GM23248 (cell line): ENCODE measurements at regions not wholly inside any gene's neighbourhood (a gene's known extent, or its start where the extent isn't known, plus 50 kb on each side); places are given as distances from the start of the nearest gene placed in this dataset.

ENCODE experiments used
- DNase-seq: peaks from one replicate; pipeline ENCODE4 v3.0.0-alpha.2; 2015
- H2AFZ ChIP-seq: fragments of 200-600 bp; sonication (generic); 2 replicates; pipeline ENCODE4 v1.6.1; 2016; ENCODE audit warnings: antibody characterized with exemption
- H3F3A ChIP-seq: fragments of 200-600 bp; sonication (generic); 2 replicates; pipeline ENCODE4 v1.6.1; 2016; ENCODE audit warnings: mild to moderate bottlenecking, antibody characterized with exemption, mixed run types; ENCODE audit not compliant: insufficient read depth
- H3K27ac ChIP-seq: fragments of 200-600 bp; sonication (generic); 2 replicates; pipeline ENCODE4 v1.5.1; 2016; ENCODE audit warnings: mild to moderate bottlenecking
- H3K27me3 ChIP-seq: fragments of 200-600 bp; sonication (generic); replicated peaks from 2 replicates; pipeline ENCODE4 v1.6.1; 2016; ENCODE audit warnings: mild to moderate bottlenecking; ENCODE audit not compliant: insufficient read depth
- H3K36me3 ChIP-seq: fragments of 200-600 bp; sonication (generic); 2 replicates; pipeline ENCODE4 v1.6.1; 2016; ENCODE audit warnings: low read depth, mild to moderate bottlenecking
- H3K4me1 ChIP-seq: fragments of 200-600 bp; sonication (generic); 2 replicates; pipeline ENCODE4 v1.6.1; 2016; ENCODE audit warnings: mild to moderate bottlenecking; ENCODE audit not compliant: insufficient read depth
- H3K4me2 ChIP-seq: fragments of 200-600 bp; sonication (generic); one replicate; pipeline ENCODE4 v1.6.1; 2016; ENCODE audit warnings: mild to moderate bottlenecking; ENCODE audit not compliant: unreplicated experiment
- H3K4me3 ChIP-seq: fragments of 200-600 bp; sonication (generic); 2 replicates; pipeline ENCODE4 v1.5.1; 2016; ENCODE audit warnings: mild to moderate bottlenecking
- H3K79me2 ChIP-seq: fragments of 200-600 bp; sonication (generic); 2 replicates; pipeline ENCODE4 v1.6.1; 2016; ENCODE audit warnings: mild to moderate bottlenecking; ENCODE audit not compliant: insufficient read depth
- H3K9ac ChIP-seq: fragments of 200-600 bp; sonication (generic); 2 replicates; pipeline ENCODE4 v1.6.1; 2016; ENCODE audit warnings: mild to moderate bottlenecking
- H3K9me2 ChIP-seq: fragments of 200-600 bp; sonication (generic); 2 replicates; pipeline ENCODE4 v1.6.1; 2016; ENCODE audit warnings: mixed run types, mild to moderate bottlenecking, moderate library complexity; ENCODE audit not compliant: insufficient read depth
- H3K9me3 ChIP-seq: fragments of 200-600 bp; sonication (generic); one replicate; pipeline ENCODE4 v1.6.1; 2017; ENCODE audit warnings: low read depth
- H4K20me1 ChIP-seq: fragments of 200-600 bp; sonication (generic); 2 replicates; pipeline ENCODE4 v1.6.0; 2016; ENCODE audit not compliant: insufficient read depth
- EZH2 ChIP-seq: fragments of 200-600 bp; sonication (generic); IDR thresholded peaks from 2 replicates; pipeline ENCODE4 v1.6.1; 2018; ENCODE audit warnings: antibody characterized with exemption, mild to moderate bottlenecking; ENCODE audit not compliant: insufficient read depth, poor library complexity, severe bottlenecking
- EZH2phosphoT487 ChIP-seq: fragments of 200-600 bp; sonication (generic); IDR thresholded peaks from 2 replicates; pipeline ENCODE4 v1.6.1; 2018; ENCODE audit warnings: antibody characterized with exemption, moderate library complexity, mild to moderate bottlenecking, low read depth; ENCODE audit not compliant: insufficient read depth
- WGBS, 2 experiments: methylation state at CpG; one replicate each; pipeline ENCODE4 v1.1.6; 2015 to 2017; ENCODE audit warnings: low lambda C conversion rate in 2 of 2, low coverage in 1 of 2; ENCODE audit errors: missing lambda C conversion rate in 2 of 2; 5-methylcytosine and 5-hydroxymethylcytosine counted together
- in situ Hi-C: fragments of 300-500 bp; cut with MboI; formaldehyde crosslinking; loops from 2 replicates; pipeline ENCODE4 v1.15.0; 2020

DNA sequence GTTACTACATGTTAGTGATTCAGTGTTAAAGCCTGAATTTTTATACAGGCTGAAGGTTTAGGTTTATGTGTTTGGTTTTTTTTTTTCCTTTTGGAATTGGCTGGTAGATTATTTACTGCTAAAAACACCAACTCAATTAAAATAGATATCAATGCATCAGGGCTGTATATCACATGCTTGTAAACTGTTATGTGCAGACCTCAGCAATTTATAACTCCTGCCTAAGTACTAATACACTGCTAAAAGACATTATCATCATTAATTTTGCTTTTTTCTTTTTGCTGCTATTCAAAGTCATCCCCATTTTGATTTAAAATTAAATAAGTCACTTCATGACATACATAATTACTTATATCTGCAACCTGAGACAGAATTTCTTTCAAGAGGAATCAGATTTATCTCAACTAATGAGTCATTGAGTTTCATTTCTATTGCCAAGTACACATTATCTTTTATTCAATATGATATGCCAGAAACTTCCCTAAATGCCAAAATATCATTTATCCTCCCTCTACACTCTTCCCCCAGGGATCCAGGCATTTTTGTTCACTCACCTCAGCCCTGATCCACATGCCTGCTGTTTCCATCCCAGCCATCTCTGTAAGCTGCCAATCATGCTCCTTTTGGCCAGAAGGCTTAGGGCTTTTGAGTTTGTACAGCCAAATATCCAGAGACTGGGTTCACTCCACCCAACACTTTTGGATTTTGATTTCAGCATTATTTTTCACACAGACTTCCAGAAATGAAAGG lies 98.5 kb downstream of the POLR1F start:
- no peaks in the 10 kb centered on the region for H3K36me3 ChIP-seq
- H3K9me3 ChIP-seq: no peaks in the 10 kb centered on the region
- DNase-seq: no peak
- H4K20me1 ChIP-seq: no peaks in the 10 kb centered on the region
- H3K27me3 ChIP-seq: no peaks in the 10 kb centered on the region
- H3K4me3 ChIP-seq: no peak overlapping the region
- no peak overlapping the region for H2AFZ ChIP-seq
- no peaks in the 10 kb centered on the region for H3F3A ChIP-seq
- H3K4me1 ChIP-seq: no peaks in the 10 kb centered on the region
- H3K4me2 ChIP-seq: no peak overlapping the region
- TF ChIP-seq EZH2phosphoT487: no peak
- TF ChIP-seq EZH2: no peak
- no peak overlapping the region for H3K27ac ChIP-seq
- in situ Hi-C loops: no loop called here
- H3K9me2 ChIP-seq: no peaks in the 10 kb centered on the region
- H3K79me2 ChIP-seq: no peaks in the 10 kb centered on the region
- H3K9ac ChIP-seq: no peak overlapping the region

DNA sequence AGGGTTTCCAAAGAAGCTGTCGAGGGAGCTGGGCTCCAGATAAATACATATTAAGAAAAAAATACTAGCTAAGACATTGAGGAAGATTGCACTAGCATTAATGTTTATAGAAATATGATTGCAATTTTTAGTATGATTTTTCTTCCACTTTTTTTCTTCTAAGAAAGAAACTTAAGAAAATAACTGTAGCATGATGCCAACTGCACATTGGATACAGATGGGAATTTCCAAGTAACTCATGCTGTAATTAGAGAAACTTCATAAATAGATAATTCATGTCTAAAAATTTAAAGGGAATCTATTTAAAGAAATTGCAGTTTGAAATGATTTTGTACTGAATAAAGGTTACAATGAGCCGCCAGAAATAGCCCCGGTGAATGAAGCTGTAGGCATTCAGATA lies 119.4 kb downstream of the POLR1F start:
- H3K4me2 ChIP-seq: no peak overlapping the region
- H3K9me3 ChIP-seq: no peaks in the 10 kb centered on the region
- H3K27me3 ChIP-seq: no peaks in the 10 kb centered on the region
- 20 to 21% methylated on average over 3 of the region's 3 CpGs for WGBS, 2 experiments
- no peaks in the 10 kb centered on the region for H3F3A ChIP-seq
- no peaks in the 10 kb centered on the region for H4K20me1 ChIP-seq
- in situ Hi-C loops: no loop called here
- no peaks in the 10 kb centered on the region for H3K4me1 ChIP-seq
- no peak for TF ChIP-seq EZH2
- TF ChIP-seq EZH2phosphoT487: no peak
- no peak overlapping the region for H3K27ac ChIP-seq
- H3K4me3 ChIP-seq: no peak overlapping the region
- no peak overlapping the region for H3K9ac ChIP-seq
- H3K79me2 ChIP-seq: no peaks in the 10 kb centered on the region
- no peak overlapping the region for H2AFZ ChIP-seq
- no peaks in the 10 kb centered on the region for H3K9me2 ChIP-seq
- DNase-seq: no peak
- no peaks in the 10 kb centered on the region for H3K36me3 ChIP-seq

DNA sequence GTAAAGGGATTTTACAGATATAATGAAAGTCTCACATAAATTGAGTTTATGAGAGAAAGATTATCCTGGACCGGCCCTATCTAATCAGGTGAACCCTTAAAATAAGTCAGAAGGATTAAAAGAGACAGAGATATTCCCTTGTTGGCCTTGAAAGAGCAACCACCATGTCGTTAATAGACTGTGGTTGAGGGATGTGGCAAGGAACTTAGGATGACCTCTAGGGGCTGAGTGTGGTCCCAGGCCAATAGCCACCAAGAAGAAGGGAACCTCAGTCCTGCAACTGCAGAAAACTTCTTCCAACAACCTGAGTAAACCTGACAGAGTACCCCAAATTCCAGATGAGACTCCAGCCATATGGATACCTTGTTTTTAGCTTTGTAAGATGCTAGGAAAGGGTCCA lies 121.5 kb downstream of the POLR1F start:
- no peak for DNase-seq
- in situ Hi-C loops: no loop called here

DNA sequence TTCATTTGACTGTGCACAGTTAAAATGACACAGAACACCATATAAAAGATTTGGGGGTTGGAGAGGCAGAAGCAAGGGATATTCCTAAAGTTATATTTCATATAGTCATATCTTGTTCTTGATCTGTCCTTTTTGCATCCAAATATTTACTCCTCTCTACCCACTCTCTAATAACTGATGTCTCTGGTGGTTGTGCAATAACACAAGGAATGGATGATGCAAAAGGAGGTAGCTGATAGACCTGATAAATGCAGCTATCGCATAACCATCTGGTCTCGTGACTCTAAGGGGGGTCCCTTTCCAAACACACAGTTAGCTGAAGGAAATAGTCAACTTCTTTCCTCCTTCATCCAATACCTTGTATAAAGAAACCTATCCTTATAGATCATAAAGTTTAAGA lies 123.1 kb downstream of the POLR1F start:
- Histone ChIP-seq H3K27ac (no peak overlapping the region), H3K9me2 (no peaks in the 10 kb centered on the region), H3K27me3 (no peaks in the 10 kb centered on the region), H3K9ac (no peak overlapping the region), H4K20me1 (no peaks in the 10 kb centered on the region), H3K4me1 (no peaks in the 10 kb centered on the region), H2AFZ (no peak overlapping the region), H3F3A (no peaks in the 10 kb centered on the region), H3K4me2 (no peak overlapping the region), H3K36me3 (no peaks in the 10 kb centered on the region), H3K4me3 (no peak overlapping the region), H3K79me2 (no peaks in the 10 kb centered on the region), H3K9me3 (no peaks in the 10 kb centered on the region)
- TF ChIP-seq EZH2: no peak
- TF ChIP-seq EZH2phosphoT487: no peak
- in situ Hi-C loops: no loop called here
- 87 to 95% methylated on average over 2 of the region's 2 CpGs for WGBS, 2 experiments
- no peak for DNase-seq

More for the DNA sequence above, 121.5 kb downstream of the POLR1F start:
- Histone ChIP-seq H3K9me2 (no peaks in the 10 kb centered on the region), H3K4me2 (no peak overlapping the region), H3K27ac (no peak overlapping the region), H2AFZ (no peak overlapping the region), H3K4me1 (no peaks in the 10 kb centered on the region), H3K27me3 (no peaks in the 10 kb centered on the region), H3F3A (no peaks in the 10 kb centered on the region), H3K36me3 (no peaks in the 10 kb centered on the region), H3K9me3 (no peaks in the 10 kb centered on the region), H3K79me2 (no peaks in the 10 kb centered on the region), H3K4me3 (no peak overlapping the region), H3K9ac (no peak overlapping the region), H4K20me1 (no peaks in the 10 kb centered on the region)
- TF ChIP-seq EZH2phosphoT487 (no peak), EZH2 (no peak)
- WGBS, 2 experiments: 63 to 72% methylated on average over 2 of the region's 2 CpGs
